Muscle of back (tissue), 3 donors: ENCODE measurements at regions not wholly inside any gene's neighbourhood (a gene's known extent, or its start where the extent isn't known, plus 50 kb on each side); places are given as distances from the start of the nearest gene placed in this dataset.
"Not testable (repeated sequence)": the region's sequence is repeated elsewhere in the genome, so short reads cannot be mapped to it uniquely, and the experiment has no call there.

Experiments
- DNase-seq, 3 donors: peaks; one replicate each; pipeline versions ENCODE4 v3.0.0 to v3.0.0-alpha.2; 2013

DNA sequence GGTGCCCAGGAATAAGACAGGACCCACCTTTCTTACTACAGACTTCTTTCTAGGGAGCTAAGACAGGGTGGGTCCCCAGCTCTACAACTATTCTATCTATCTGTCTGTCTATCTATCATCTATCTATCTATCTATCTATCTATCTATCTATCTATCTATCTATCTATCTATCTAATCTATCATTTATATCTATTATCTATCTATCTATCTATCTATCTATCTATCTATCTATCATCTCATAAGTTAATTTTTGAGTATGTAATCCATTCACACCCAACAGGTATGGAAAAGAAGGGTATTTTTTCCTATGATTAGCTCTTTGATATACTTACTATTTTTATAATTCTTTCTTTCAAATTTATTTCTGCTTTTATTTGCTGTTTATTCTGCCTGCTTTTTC, 55.9 kb downstream of the BAMBI start:
- no peak for DNase-seq

DNA sequence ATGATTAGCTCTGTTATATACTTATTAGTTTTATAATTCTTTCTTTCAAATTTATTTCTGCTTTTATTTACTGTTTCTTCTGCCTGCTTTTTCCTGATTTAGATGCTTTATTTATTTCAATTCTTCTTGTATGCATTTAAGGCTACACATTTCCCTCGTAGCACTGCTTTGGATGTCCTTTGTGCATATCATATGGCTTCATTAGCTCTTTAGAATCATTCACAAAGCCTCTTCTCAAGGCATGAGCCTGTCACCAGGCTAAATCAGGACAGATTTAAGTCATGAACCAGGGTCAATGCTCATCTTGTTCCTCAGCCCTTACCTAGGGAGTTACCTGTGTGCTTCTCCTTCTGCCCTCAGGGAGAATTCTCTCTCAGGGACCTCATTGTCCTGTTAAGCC, 56.3 kb downstream of the BAMBI start:
- DNase-seq, result no peak

- peak in 1 of 3 donors; percentile 79 for DNase-seq
Observed at GRCh38 chr10:28734938-28735759, 57.8 kb downstream of the BAMBI start.

DNA sequence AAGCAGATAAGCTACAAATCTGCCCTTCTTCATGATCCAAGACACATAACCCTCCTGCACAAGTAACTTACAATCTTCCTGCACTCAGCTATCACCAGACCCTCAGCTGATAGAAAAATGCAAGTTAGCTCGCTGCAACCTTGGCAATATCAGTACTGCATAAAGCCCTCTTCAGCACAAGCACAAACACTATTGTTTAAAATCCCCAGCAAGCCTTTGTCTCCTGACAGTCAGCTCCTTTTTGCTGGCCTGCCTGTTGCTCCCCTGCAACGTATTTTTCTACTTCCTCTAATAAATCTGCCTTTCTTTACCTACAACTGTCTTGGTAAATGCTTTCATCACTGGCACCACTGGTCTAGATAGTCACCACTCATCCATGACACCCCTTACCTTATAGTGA, 59.8 kb downstream of the BAMBI start:
- no peak for DNase-seq

- no peak for DNase-seq
Observed at GRCh38 chr10:28738200-28738599, 60.9 kb downstream of the BAMBI start.

GRCh38 chr10:28743576-28743975, 66.3 kb downstream of the BAMBI start:
- no peak for DNase-seq

GRCh38 chr10:28744069-28744768, 66.9 kb downstream of the BAMBI start:
- DNase-seq, result no peak

DNA sequence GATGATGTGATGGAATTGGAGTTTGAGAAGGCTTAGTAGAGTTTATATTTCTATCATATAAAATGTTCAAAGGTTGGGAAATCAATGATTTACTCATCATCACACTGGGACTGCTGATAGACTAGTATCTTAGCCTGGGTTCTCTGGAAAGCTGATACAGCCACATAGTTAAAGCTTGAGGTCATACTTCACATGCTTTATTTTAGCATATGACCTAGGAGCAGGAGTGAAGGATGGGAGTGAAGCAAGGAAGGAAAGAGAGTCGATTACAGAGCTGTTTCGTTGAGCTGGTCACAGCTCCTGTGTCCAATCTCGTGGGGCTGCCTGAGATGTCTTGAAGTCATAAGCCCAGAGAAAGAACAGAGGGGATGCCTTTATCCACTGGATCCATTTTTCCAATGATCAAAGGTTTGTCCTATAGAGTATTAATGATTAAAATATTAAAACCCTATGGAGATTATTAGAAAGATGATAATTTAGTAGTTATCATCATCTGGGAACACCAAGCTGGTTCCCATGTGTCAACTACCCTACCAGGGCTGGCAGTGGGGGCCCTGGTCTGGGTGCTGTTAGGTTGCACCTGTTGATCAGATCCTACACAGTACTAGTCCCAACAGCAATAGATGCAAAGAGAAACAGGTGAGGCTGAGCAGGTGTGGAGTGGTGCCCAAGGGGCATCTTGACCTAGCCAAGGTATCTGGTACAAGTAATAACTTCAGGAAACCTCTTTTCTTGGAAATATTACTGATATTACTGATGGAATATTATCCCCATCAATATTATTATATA, 77.8 kb downstream of the BAMBI start:
- DNase-seq, result no peak

DNA sequence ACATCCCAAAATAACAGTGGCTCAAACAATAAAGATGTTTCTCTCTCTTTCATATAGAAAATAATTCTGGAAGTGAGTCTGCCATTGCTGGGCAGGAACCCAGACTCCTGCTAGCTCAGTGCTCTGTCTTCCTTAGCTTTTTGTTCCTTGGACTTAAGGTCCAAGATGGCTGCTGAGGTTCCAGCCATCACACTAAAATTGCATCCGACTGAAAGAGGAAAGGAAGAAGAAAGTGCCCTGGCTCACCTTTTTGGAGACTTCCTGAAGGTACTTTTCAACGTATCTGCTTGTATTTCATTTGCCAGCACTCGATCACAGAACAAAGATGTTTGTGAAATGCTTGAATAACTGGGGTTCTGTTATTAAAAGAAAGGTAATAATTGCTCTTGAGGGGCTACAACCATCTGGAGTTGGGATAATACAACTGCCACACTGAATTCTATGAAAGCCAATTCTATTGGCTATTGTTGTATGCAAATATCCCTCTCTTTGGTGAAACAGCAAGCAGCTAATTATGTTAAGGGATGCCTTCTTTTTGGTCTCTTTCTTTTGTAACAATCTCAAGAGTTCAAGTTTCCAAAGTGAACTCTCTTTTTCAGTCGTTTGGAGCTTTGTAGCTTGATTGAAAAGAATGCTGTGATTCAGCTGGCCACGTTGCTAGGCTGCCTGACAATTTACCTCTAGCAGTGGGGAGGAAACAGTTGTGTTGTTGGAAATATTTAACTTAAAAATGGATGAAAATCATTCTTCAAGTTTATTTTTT, 83.9 kb downstream of the BAMBI start:
- DNase-seq, result no peak

GRCh38 chr10:28763471-28764170, 86.3 kb downstream of the BAMBI start:
- no peak for DNase-seq

- peak; percentile 3 to 46 (median 12) for DNase-seq
Observed at GRCh38 chr10:28765641-28766040, 88.3 kb downstream of the BAMBI start.

- no peak for DNase-seq
Observed at GRCh38 chr10:28768227-28768626, 90.9 kb downstream of the BAMBI start.

- no peak for DNase-seq
Observed at GRCh38 chr10:28769091-28769604, 91.8 kb downstream of the BAMBI start.

- DNase-seq, result not testable (repeated sequence)
Observed at GRCh38 chr10:28771580-28772090, 94.3 kb downstream of the BAMBI start.

GRCh38 chr10:28774051-28774995, 97.0 kb downstream of the BAMBI start:
- DNase-seq, result no peak

GRCh38 chr10:28775773-28776172, 98.5 kb downstream of the BAMBI start:
- no peak for DNase-seq

DNA sequence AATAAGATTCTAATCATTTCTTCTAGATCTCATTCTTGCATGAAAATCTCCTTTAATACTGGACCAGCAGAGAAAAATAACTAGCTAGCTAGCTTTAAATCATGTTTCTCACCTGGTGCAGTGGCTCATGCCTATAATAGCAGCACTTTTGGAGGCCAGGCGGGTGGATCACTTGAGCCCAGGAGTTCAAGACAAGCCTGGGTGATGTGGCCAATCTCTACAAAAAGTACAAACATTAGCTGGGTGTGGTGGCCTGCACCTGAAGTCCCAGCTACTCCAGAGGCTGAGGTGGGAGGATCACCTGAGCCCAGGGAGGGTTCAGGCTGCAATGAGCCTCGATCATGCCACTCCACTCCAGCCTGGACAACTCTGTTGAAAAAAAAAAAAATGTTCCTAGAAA, 99.2 kb downstream of the BAMBI start:
- no peak for DNase-seq

DNA sequence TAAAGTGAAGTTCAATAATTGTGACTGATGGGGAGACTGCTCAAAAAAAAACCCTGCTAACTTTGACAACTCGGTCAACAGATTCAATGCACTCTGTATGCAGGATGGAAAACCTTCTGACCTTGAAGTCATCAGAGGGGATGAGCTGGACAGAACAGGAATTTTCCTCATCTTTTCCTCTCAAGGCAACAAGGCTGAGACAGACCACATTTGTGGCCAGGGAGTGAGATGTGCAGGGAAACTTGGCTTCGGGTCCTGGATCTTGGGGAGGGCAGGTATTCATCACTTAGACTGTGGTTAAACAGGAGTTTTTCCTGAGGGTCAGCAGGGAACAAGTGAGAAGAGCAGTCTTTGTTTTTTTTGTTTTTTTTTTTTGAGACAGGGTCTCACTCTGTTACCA, 100.6 kb downstream of the BAMBI start:
- DNase-seq, result no peak

DNA sequence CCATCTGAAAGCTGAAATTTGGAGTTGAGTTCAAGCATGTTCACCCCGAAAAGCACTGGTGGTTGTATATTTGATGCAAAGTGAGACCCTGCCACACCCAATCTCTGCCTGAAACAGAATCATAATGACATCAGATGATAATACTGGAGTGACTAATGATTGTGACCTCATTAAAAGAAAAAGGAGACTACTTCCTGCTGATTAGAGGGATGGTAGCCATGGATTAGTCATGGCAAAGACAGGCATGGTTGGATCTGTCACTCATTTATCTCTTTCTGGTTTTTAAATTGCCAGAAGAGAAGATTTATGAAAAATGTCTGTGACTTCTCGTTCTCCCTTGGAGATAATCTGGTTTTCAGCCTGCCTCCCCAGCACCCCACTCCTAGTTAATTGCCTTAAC, 101.2 kb downstream of the BAMBI start:
- DNase-seq, result no peak
